H9 (cell line): ENCODE measurements at regions not wholly inside any gene's neighbourhood (a gene's known extent, or its start where the extent isn't known, plus 50 kb on each side); places are given as distances from the start of the nearest gene placed in this dataset.
"Not testable (repeated sequence)": the region's sequence is repeated elsewhere in the genome, so short reads cannot be mapped to it uniquely, and the experiment has no call there.

Experiments
- DNase-seq: peaks from one replicate; pipeline ENCODE4 v3.0.0-alpha.2; 2017
- H2AFZ ChIP-seq: one replicate; pipeline ENCODE4 v1.6.1; 2013; ENCODE audit warnings: mild to moderate bottlenecking, low read length, control low read depth, moderate library complexity
- H2AK5ac ChIP-seq: 2 replicates; pipeline ENCODE4 v1.6.1; 2013; ENCODE audit warnings: low read length, control low read depth, mixed read lengths; ENCODE audit not compliant: insufficient read length
- H2BK120ac ChIP-seq: one replicate; pipeline ENCODE4 v1.6.1; 2013; ENCODE audit warnings: low read depth, mild to moderate bottlenecking, low read length, control low read depth, inconsistent platforms; ENCODE audit not compliant: poor library complexity, severe bottlenecking
- H2BK12ac ChIP-seq: 2 replicates; pipeline ENCODE4 v1.6.1; 2013; ENCODE audit warnings: low read length, control low read depth, mixed read lengths, low read depth; ENCODE audit not compliant: insufficient read length
- H2BK15ac ChIP-seq: 2 replicates; pipeline ENCODE4 v1.6.1; 2013; ENCODE audit warnings: low read depth, low read length, control low read depth
- H2BK20ac ChIP-seq: one replicate; pipeline ENCODE4 v1.6.1; 2013; ENCODE audit warnings: low read depth, mild to moderate bottlenecking, low read length, control low read depth, inconsistent platforms; ENCODE audit not compliant: poor library complexity, severe bottlenecking
- H2BK5ac ChIP-seq: 2 replicates; pipeline ENCODE4 v1.6.1; 2013; ENCODE audit warnings: low read length, control low read depth, mixed read lengths; ENCODE audit not compliant: insufficient read length
- H3K14ac ChIP-seq: 2 replicates; pipeline ENCODE4 v1.6.1; 2013; ENCODE audit warnings: low read length, control low read depth; ENCODE audit not compliant: insufficient read depth
- H3K18ac ChIP-seq: 2 replicates; pipeline ENCODE4 v1.6.1; 2013; ENCODE audit warnings: low read depth, mild to moderate bottlenecking, mixed read lengths, low read length, control low read depth; ENCODE audit not compliant: insufficient read length
- H3K23ac ChIP-seq: 2 replicates; pipeline ENCODE4 v1.6.1; 2013; ENCODE audit warnings: low read length, control low read depth, mixed read lengths, low read depth; ENCODE audit not compliant: insufficient read length
- H3K23me2 ChIP-seq: 2 replicates; pipeline ENCODE4 v1.6.1; 2013; ENCODE audit warnings: low read depth, mild to moderate bottlenecking, mixed read lengths, low read length, control low read depth; ENCODE audit not compliant: insufficient read length, poor library complexity, severe bottlenecking
- H3K27ac ChIP-seq: 2 replicates; pipeline ENCODE4 v1.5.1; 2013; ENCODE audit warnings: low read length, control low read depth, mixed read lengths, low read depth; ENCODE audit not compliant: insufficient read length
- H3K27me3 ChIP-seq: 2 replicates; pipeline ENCODE4 v1.6.1; 2013; ENCODE audit warnings: low read length, control low read depth, inconsistent platforms; ENCODE audit not compliant: insufficient read depth
- H3K4ac ChIP-seq: 2 replicates; pipeline ENCODE4 v1.6.1; 2013; ENCODE audit warnings: low read depth, mild to moderate bottlenecking, control low read depth, inconsistent platforms, low read length, moderate library complexity
- H3K4me1 ChIP-seq: 2 replicates; pipeline ENCODE4 v1.6.1; 2013; ENCODE audit warnings: low read length, control low read depth, inconsistent platforms; ENCODE audit not compliant: insufficient read depth
- H3K4me2 ChIP-seq: 2 replicates; pipeline ENCODE4 v1.6.1; 2013; ENCODE audit warnings: low read length, control low read depth, mixed read lengths; ENCODE audit not compliant: insufficient read length, insufficient read depth
- H3K56ac ChIP-seq: 2 replicates; pipeline ENCODE4 v1.6.1; 2013; ENCODE audit warnings: low read depth, mild to moderate bottlenecking, mixed read lengths, low read length, control low read depth; ENCODE audit not compliant: insufficient read length
- H3K79me1 ChIP-seq: 2 replicates; pipeline ENCODE4 v1.6.1; 2013; ENCODE audit warnings: low read depth, mild to moderate bottlenecking, moderate library complexity, low read length, control low read depth, inconsistent platforms; ENCODE audit not compliant: insufficient read depth, poor library complexity, severe bottlenecking
- H3K79me2 ChIP-seq: 2 replicates; pipeline ENCODE4 v1.6.1; 2013; ENCODE audit warnings: low read length, control low read depth, inconsistent platforms; ENCODE audit not compliant: insufficient read depth
- H3K9ac ChIP-seq: 2 replicates; pipeline ENCODE4 v1.6.1; 2013; ENCODE audit warnings: low read length, control low read depth, mixed read lengths; ENCODE audit not compliant: insufficient read length; ENCODE audit errors: extremely low read depth
- H3K9me3 ChIP-seq: one replicate; pipeline ENCODE4 v1.6.1; 2013; ENCODE audit warnings: low read depth, low read length, inconsistent platforms; ENCODE audit not compliant: control insufficient read depth
- H3T11ph ChIP-seq: one replicate; pipeline ENCODE4 v1.6.1; 2013; ENCODE audit warnings: mild to moderate bottlenecking, low read length, control low read depth, inconsistent platforms
- H4K20me1 ChIP-seq: one replicate; pipeline ENCODE4 v1.6.1; 2013; ENCODE audit not compliant: control insufficient read depth, insufficient read length, insufficient read depth
- H4K5ac ChIP-seq: 2 replicates; pipeline ENCODE4 v1.6.1; 2013; ENCODE audit warnings: low read depth, mild to moderate bottlenecking, mixed read lengths, low read length, control low read depth; ENCODE audit not compliant: insufficient read length
- H4K8ac ChIP-seq: replicated peaks from 2 replicates; pipeline ENCODE4 v1.6.1; 2013; ENCODE audit warnings: low read length, control low read depth, mixed read lengths, low read depth; ENCODE audit not compliant: insufficient read length
- H4K91ac ChIP-seq: 2 replicates; pipeline ENCODE4 v1.6.1; 2013; ENCODE audit warnings: low read depth, mild to moderate bottlenecking, moderate library complexity, mixed read lengths, low read length, control low read depth; ENCODE audit not compliant: insufficient read length
- H3K27ac Mint-ChIP-seq, 3 experiments: 2 replicates in 2 of 3; 3 replicates in 1 of 3; pipeline ENCODE4 v1.8.0; 2020 to 2021; ENCODE audit warnings: mixed read lengths in 3 of 3, mild to moderate bottlenecking in 1 of 3, moderate library complexity in 1 of 3
- H3K27me3 Mint-ChIP-seq: 2 replicates; pipeline ENCODE4 v1.8.0; 2021; ENCODE audit warnings: low read depth, mild to moderate bottlenecking, moderate library complexity, mixed read lengths
- H3K36me3 Mint-ChIP-seq, 3 experiments: 2 replicates in 2 of 3; 3 replicates in 1 of 3; pipeline ENCODE4 v1.8.0; 2020 to 2021; ENCODE audit warnings: low read depth in 3 of 3, mixed read lengths in 3 of 3; ENCODE audit not compliant: insufficient read depth in 1 of 3
- H3K4me1 Mint-ChIP-seq, 2 experiments: 2 replicates each; pipeline ENCODE4 v1.8.0; 2020; ENCODE audit warnings: mixed read lengths in 2 of 2
- H3K4me3 Mint-ChIP-seq, 2 experiments: 2 replicates in 1 of 2; 3 replicates in 1 of 2; pipeline ENCODE4 v1.8.0; 2020 to 2021; ENCODE audit warnings: mild to moderate bottlenecking in 2 of 2, mixed read lengths in 2 of 2, moderate library complexity in 1 of 2
- H3K9me3 Mint-ChIP-seq, 2 experiments: 2 replicates in 1 of 2; 3 replicates in 1 of 2; pipeline ENCODE4 v1.8.0; 2020; ENCODE audit warnings: mild to moderate bottlenecking in 2 of 2, mixed read lengths in 2 of 2, moderate library complexity in 1 of 2
- WGBS: extraction: QIAGEN DNeasy Blood & Tissue Kit; methylation state at CpG from one replicate; pipeline ENCODE4 v1.1.7; 2013; ENCODE audit warnings: missing lambda C conversion rate, low lambda C conversion rate, mixed read lengths; ENCODE audit not compliant: insufficient read length; ENCODE audit errors: extremely low coverage; 5-methylcytosine and 5-hydroxymethylcytosine counted together
- TF ChIP-seq, protein P1 (sequence below): fragments of 200-600 bp; sonication (generic); conservative IDR thresholded peaks from 3 replicates; pipeline ENCODE4 v1.8.0; 2021; ENCODE audit warnings: antibody characterized with exemption, mild to moderate bottlenecking

DNA sequence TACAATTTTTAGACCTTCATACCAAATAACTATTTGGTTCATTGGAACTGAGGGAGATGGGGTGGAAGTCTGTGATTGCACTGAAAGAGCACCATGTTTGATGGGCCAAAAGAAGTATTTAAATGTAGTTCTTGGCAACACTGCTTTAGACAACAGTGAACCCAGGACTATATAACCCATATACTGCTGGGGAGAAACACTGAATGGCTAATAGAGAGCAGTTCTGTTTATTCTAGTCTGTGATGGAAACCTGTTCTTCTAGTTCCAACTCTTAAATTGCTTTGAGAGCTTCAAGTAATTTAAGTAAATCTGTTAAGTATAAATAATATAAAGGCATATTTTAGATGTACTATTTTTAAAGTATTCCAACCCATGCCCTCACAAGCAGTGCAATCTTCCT, 96.3 kb downstream of the NIBAN1 start:
- no peaks in the 10 kb centered on the region for H3K9me3 Mint-ChIP-seq
- H3K79me2 ChIP-seq = no peaks in the 10 kb centered on the region
- H3K4me1 Mint-ChIP-seq = peaks cover 21 to 22% of the 10 kb centered on the region in 2 experiments
- no peak overlapping the region for H4K91ac ChIP-seq
- peaks cover 4% of the 10 kb centered on the region; the same call in 1 of the 2 replicates for H3K27me3 Mint-ChIP-seq
- H2BK15ac ChIP-seq = no peak overlapping the region
- no peak overlapping the region for H3K4me2 ChIP-seq
- no peak overlapping the region for H3K4me3 Mint-ChIP-seq
- H2BK12ac ChIP-seq = no peak overlapping the region
- no peak overlapping the region for H3K23ac ChIP-seq
- H4K8ac ChIP-seq = no peak overlapping the region
- no peak overlapping the region for H2BK120ac ChIP-seq
- H2AFZ ChIP-seq = no peak overlapping the region
- H3K14ac ChIP-seq = no peak overlapping the region
- no peaks in the 10 kb centered on the region for H3K79me1 ChIP-seq
- no peak overlapping the region for H3K9ac ChIP-seq
- H3K23me2 ChIP-seq = no peaks in the 10 kb centered on the region
- no peak overlapping the region for H3K4ac ChIP-seq
- no peak overlapping the region for H3K18ac ChIP-seq
- peaks cover 0 to 5% (median 0%) of the 10 kb centered on the region in 3 experiments; a peak in 2 of 7 replicates for H3K36me3 Mint-ChIP-seq
- H2BK5ac ChIP-seq = no peak overlapping the region
- H3K27ac ChIP-seq = no peak overlapping the region
- H4K5ac ChIP-seq = no peak overlapping the region
- H3K9me3 ChIP-seq = no peaks in the 10 kb centered on the region
- no peak overlapping the region for H2BK20ac ChIP-seq
- H3T11ph ChIP-seq = no peak overlapping the region
- no peak overlapping the region for H3K56ac ChIP-seq
- H3K27ac Mint-ChIP-seq = no peak overlapping the region
- peaks cover 5% of the 10 kb centered on the region; the same call in 1 of the 2 replicates for H3K4me1 ChIP-seq
- no peaks in the 10 kb centered on the region for H4K20me1 ChIP-seq
- H3K27me3 ChIP-seq = no peaks in the 10 kb centered on the region; the same call in 1 of the 2 replicates
- H2AK5ac ChIP-seq = no peak overlapping the region
- no peak for DNase-seq
- TF ChIP-seq, protein P1, sequence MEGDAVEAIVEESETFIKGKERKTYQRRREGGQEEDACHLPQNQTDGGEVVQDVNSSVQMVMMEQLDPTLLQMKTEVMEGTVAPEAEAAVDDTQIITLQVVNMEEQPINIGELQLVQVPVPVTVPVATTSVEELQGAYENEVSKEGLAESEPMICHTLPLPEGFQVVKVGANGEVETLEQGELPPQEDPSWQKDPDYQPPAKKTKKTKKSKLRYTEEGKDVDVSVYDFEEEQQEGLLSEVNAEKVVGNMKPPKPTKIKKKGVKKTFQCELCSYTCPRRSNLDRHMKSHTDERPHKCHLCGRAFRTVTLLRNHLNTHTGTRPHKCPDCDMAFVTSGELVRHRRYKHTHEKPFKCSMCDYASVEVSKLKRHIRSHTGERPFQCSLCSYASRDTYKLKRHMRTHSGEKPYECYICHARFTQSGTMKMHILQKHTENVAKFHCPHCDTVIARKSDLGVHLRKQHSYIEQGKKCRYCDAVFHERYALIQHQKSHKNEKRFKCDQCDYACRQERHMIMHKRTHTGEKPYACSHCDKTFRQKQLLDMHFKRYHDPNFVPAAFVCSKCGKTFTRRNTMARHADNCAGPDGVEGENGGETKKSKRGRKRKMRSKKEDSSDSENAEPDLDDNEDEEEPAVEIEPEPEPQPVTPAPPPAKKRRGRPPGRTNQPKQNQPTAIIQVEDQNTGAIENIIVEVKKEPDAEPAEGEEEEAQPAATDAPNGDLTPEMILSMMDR = no peak

DNA sequence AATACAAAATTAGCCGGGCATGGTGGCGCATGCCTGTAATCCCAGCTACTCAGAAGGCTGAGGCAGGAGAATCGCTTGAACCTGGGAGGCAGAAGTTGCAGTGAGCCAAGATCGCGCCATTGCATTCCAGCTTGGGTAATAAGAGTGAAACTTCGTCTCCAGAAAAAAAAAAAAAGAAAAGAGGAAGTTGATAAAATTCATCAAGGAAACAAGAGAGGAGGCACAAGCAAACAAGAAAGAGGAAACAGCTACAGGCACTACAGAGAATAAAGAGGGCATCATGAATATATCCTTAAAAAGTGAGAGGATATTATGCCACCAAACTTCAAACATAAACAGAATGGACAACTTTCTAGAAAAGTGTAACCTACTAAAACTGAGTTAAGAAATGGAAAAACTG, 98.3 kb downstream of the NIBAN1 start:
- not testable (repeated sequence) for H3K23me2 ChIP-seq, H3K4me1 Mint-ChIP-seq, DNase-seq, H2BK120ac ChIP-seq, H3K79me2 ChIP-seq, H3K18ac ChIP-seq, H3K4me1 ChIP-seq, H3K23ac ChIP-seq, H3K56ac ChIP-seq, H3K9me3 Mint-ChIP-seq, H3K4ac ChIP-seq, H3T11ph ChIP-seq, H4K91ac ChIP-seq, H4K8ac ChIP-seq, H2BK15ac ChIP-seq, H3K27me3 Mint-ChIP-seq, H2AFZ ChIP-seq, H3K4me3 Mint-ChIP-seq, H4K5ac ChIP-seq, H3K27me3 ChIP-seq, H3K27ac Mint-ChIP-seq, H3K4me2 ChIP-seq, H2BK20ac ChIP-seq, H3K9me3 ChIP-seq, H2BK12ac ChIP-seq, H3K14ac ChIP-seq, H3K9ac ChIP-seq, H4K20me1 ChIP-seq, H2AK5ac ChIP-seq, H2BK5ac ChIP-seq, H3K36me3 Mint-ChIP-seq, H3K27ac ChIP-seq, H3K79me1 ChIP-seq
- WGBS = no CpG with 5 or more reads among the region's 6 CpGs
